ENCODE measurements at regions not wholly inside any gene's neighbourhood (a gene's known extent, or its start where the extent isn't known, plus 50 kb on each side); places are given as distances from the start of the nearest gene placed in this dataset.

GRCh38 chr2:42944779-42945415 is 152.5 kb upstream of the HAAO start:
- TF ChIP-seq CTCF (IDR thresholded peaks at IDR 0.05; ENCODE audit: control extremely low read depth, extremely low read depth, low read depth, missing control alignments), result no peak
- DNase-seq (ENCODE audit: extremely low spot score), result no peak
- ChIA-PET CTCF (interaction anchor here (0.8 to 4.5 kb wide), 9 partner anchors 12 to 664 kb away, joined by 3 to 39 read pairs (median 5); no protein-coding TSS in a partner anchor), POLR2A (no interaction called here)

GRCh38 chr2:42942990-42943493 is 150.7 kb upstream of the HAAO start:
- no peak for TF ChIP-seq CTCF (IDR thresholded peaks at IDR 0.05; ENCODE audit: control extremely low read depth, extremely low read depth, low read depth, missing control alignments)
- CTCF ChIA-PET, result interaction anchor here (1.3 kb wide), 1 partner anchor 286 kb away, joined by 4 read pairs; no protein-coding TSS in a partner anchor
- DNase-seq (ENCODE audit: extremely low spot score), result no peak
- POLR2A ChIA-PET, result no interaction called here

- no peak for DNase-seq (ENCODE audit: extremely low spot score)
- TF ChIP-seq CTCF (IDR thresholded peaks at IDR 0.05; ENCODE audit: control extremely low read depth, extremely low read depth, low read depth, missing control alignments), result no peak
- POLR2A ChIA-PET, result no interaction called here
- CTCF ChIA-PET, result interaction anchor here (1.3 kb wide), 1 partner anchor 287 kb away, joined by 4 read pairs; no protein-coding TSS in a partner anchor
These were observed 150.0 kb upstream of the HAAO start for GRCh38 chr2:42942214-42942989.

GRCh38 chr2:42941633-42942176 is 149.3 kb upstream of the HAAO start:
- no peak for DNase-seq (ENCODE audit: extremely low spot score)
- TF ChIP-seq CTCF (IDR thresholded peaks at IDR 0.05; ENCODE audit: control extremely low read depth, extremely low read depth, low read depth, missing control alignments), result no peak
- ChIA-PET POLR2A (no interaction called here), CTCF (interaction anchor here (1.3 kb wide), 1 partner anchor 287 kb away, joined by 4 read pairs; no protein-coding TSS in a partner anchor)

- DNase-seq (ENCODE audit: extremely low spot score), result no peak
- ChIA-PET CTCF (interaction anchor here (1.0 kb wide), 1 partner anchor 8 kb away, joined by 3 read pairs; no protein-coding TSS in a partner anchor), POLR2A (no interaction called here)
- TF ChIP-seq CTCF (IDR thresholded peaks at IDR 0.05; ENCODE audit: control extremely low read depth, extremely low read depth, low read depth, missing control alignments), result no peak
These were observed 147.2 kb upstream of the HAAO start for GRCh38 chr2:42939411-42940206.

All from GM10248 (cell line).